Germinal center (tissue), 1 donor: ENCODE measurements at regions not wholly inside any gene's neighbourhood (a gene's known extent, or its start where the extent isn't known, plus 50 kb on each side); places are given as distances from the start of the nearest gene placed in this dataset.

Source experiments
- DNase-seq: peaks from one replicate; pipeline ENCODE4 v3.0.0; 2012; ENCODE audit warnings: mixed read lengths, low spot score

DNA sequence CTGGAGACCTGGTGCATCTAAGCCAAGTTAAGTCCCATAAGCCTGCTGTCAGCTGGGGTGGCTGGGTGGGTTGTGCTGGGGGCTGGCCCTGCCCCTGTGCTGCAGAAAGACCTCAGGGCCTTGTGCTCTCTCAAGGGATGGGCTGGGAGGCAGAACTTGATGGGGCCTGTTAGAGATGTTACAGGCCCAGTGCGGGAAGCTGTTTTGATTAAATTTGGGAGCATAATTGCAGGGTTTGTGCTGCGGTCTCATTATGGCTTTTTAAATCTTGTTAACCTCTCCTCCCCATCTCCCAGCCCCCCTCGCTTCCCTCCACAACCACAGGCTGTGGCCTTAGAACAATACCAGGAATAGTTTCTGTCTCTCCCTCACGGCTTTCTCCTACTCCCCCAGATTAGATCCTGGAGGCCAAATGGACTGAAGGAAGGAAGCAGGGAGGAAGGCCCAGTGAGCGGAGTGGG, 87.6 kb upstream of the TLE3 start:
- DNase-seq = no peak

- DNase-seq = no peak
These were observed 85.4 kb upstream of the TLE3 start for GRCh38 chr15:70182858-70183695.

- DNase-seq = no peak
These were observed 84.0 kb upstream of the TLE3 start for GRCh38 chr15:70181626-70182255.

GRCh38 chr15:70180186-70180875, 82.6 kb upstream of the TLE3 start:
- no peak for DNase-seq

GRCh38 chr15:70179309-70179892, 81.7 kb upstream of the TLE3 start:
- DNase-seq = no peak

DNA sequence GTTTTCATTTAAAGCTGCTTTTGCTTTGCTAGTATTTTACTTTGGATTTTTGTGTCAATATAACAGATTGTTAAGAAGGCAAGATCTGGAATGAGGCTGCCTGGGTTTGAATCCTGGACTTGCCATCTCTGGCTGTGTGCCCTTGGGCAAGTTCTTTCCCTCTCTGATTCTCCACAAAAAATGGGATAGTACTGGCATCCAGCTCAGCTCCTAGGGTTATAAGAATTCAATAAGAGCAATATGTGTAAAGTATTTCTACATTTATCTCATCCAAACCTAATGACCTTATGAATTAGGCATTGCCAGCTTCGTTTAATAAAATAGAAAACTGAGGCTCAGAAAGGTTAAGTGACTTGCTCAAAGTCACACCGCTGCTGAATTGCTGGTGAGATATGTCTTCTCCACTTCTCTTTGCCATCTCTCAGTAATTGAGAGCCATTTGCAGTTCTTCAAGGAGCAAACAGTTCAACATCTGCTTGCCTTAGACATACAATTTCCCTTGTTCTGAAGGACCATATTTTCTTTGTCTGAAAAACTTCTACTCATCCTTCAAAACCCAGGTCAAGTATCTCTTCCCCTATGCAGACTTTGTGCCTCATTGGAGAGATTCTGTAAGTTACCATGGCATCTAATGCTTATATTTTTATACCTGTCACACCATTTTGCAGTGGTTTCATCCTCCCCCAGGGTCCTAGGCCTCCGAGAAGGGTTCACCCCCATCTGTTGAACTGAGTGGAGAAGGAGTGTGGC, 80.8 kb upstream of the TLE3 start:
- DNase-seq = no peak

- DNase-seq = no peak
These were observed 75.0 kb upstream of the TLE3 start for GRCh38 chr15:70172566-70173225.

GRCh38 chr15:70172124-70172523, 74.4 kb upstream of the TLE3 start:
- DNase-seq = no peak

DNA sequence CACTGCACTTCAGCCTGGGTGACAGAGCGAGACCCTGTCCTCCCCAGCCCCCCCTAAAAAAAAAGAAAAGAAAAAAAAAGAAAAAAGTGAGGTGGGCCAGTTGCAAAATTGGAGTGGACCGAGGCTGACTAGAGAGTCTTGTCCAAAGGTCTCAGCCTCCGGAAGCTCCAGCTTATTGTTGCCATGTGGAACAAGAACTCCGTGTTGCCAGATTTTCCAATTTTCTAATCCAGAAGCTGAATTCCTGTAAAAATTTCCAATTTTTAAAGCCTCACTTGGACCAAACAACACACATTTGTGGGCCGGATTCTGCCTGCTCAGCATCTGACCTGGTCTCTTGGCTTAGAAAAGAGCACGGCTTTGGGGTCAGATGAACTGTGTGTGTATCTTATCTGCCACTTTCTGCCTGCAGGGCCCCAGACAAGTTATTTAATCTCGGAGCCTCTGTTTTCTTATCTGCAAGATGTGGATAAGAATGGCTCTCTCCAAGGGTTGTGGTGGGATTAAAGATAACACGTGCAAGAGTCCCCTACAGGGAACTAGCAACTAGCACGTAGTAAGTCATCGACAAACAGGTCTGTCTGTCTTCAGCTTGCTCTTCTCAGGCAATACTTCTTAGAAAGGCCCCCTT, 73.7 kb upstream of the TLE3 start:
- DNase-seq = no peak

- DNase-seq = no peak
These were observed 72.5 kb upstream of the TLE3 start for GRCh38 chr15:70170096-70170699.

GRCh38 chr15:70169147-70169546, 71.4 kb upstream of the TLE3 start:
- DNase-seq = no peak

GRCh38 chr15:70167155-70167554, 69.4 kb upstream of the TLE3 start:
- DNase-seq = no peak

DNA sequence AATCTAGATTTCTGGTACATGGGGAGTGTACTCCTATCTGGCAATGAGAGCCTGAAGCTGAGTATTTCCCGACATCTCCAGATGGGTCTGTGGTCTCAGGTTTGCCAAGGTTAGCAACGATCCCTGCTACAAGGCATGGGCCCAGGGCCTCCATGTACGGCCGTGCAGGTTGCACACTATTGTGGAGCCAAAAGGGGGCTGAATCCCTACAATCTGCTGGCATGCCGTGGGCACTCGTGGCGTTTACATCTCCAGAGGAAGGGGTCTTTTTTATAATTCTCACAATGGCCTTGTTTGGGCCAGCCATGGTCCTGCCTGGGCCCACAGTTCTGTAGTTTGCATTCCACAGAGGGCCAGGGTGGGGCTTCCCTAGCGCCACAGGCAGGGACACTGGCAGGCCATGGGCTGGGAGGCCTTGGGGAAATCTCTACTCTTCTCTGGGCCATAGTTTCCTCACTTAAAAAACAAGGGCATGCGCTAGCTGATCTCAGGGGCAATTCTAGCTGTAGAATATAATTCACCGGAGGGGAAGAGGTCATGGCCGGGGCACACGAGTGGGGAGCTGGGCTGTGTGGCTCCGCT, 68.9 kb upstream of the TLE3 start:
- DNase-seq = no peak

DNA sequence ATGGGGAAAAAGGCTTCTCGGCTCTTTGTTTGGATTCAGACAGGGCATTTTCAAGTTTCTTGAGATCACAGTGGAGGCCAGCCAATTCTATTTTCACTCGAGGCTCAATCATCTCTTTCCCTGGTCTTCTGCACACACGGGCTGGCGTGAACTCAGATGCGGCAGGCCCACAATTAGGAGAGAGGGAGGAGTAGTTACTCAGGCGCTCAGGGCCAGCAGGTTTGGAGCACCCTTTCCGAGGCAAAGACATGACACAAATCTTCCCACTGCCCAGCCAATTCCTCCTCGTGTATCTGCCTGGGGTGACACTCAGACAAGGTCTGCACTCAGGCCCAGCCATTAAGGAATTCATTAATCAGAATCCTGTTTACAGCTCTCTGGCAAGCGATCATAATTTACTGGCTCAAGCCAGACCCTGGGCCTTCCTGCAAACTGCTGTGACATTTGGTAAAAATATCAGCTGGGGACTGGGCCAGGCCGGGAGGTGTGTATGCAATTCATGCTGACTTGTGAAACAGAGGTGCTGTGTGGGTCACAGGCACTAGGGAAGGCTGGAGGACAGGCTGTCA, 68.1 kb upstream of the TLE3 start:
- no peak for DNase-seq

DNA sequence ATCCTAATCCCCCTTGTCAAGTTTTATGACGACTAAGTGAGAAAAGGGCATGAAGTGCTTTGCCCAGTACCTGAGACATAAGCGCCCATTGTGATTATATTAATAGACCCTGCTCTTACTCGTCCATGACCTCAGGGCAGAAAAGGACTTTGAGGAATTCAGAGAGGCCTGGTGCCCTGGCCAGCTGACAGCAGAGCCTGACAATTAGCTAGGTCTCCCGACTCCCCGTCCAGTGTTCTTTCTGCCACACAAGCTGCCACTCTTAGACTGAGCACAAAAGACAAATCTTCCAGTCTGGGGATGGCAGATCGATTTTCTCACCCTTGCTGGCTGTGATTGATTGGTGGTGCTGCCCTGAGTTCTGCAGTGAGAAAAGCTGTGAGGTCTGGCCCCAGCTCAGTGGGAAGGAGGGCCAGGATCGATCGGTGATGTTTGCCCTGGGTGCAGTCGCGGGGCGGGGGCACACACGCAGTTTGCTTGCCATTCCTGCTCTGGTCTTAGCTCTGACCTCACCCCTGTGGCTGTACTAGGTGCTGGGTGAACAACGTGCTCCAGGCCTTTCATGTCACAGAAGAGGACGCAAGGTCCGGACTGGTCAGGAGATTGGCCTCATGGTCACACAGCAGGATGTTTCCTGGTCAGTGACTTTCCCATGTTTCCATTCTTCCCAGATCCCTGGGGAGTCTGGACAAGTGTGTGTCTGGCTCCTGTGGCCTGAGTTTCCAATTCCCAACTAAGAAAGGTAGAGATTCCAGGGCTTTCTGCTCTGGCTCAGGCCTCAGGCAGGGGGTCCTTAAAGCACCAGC, 67.4 kb upstream of the TLE3 start:
- no peak for DNase-seq

GRCh38 chr15:70164156-70164900, 66.6 kb upstream of the TLE3 start:
- DNase-seq = no peak

GRCh38 chr15:70160803-70161565, 63.3 kb upstream of the TLE3 start:
- DNase-seq = no peak
